Coronary artery (tissue), 2 donors: ENCODE measurements at regions not wholly inside any gene's neighbourhood (a gene's known extent, or its start where the extent isn't known, plus 50 kb on each side); places are given as distances from the start of the nearest gene placed in this dataset.

Experiments used
- DNase-seq: peaks from one replicate; pipeline ENCODE4 v3.0.0-alpha.2; 2017; ENCODE audit warnings: low spot score
- H3K27ac ChIP-seq, 2 donors: fragments of 200-600 bp; sonication (generic); one replicate each; pipeline ENCODE4 v1.5.1; 2016 to 2019
- H3K4me3 ChIP-seq: fragments of 200-600 bp; sonication (generic); 2 replicates; pipeline ENCODE4 v1.5.1; 2016; ENCODE audit warnings: mild to moderate bottlenecking, moderate library complexity
- TF ChIP-seq, protein P1 (sequence below): fragments of 200-600 bp; sonication (generic); IDR thresholded peaks from one replicate; pipeline ENCODE4 v1.5.1; 2019; ENCODE audit warnings: antibody characterized with exemption

DNA sequence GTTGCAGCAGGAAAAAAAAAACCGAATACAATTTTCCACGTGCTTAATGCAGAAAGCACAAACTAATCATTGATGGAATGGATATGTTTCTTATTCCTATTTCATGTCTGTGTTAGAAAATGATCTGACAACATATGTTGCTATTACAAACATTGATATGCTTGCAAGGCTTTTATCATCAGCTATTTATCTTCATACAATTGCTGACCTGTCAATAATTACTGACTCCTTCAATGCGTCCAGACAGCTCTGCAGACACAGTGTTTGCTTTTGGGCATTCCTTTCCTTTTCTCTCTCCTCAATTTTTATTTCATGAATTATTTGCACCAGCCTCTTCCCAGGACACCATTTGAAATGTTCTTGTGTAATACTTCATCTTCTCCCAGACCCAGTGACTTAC lies 246.2 kb downstream of the SEC23IP start:
- H3K27ac ChIP-seq, result no peak overlapping the region
- no peak overlapping the region for H3K4me3 ChIP-seq
- DNase-seq, result no peak
- TF ChIP-seq, protein P1, sequence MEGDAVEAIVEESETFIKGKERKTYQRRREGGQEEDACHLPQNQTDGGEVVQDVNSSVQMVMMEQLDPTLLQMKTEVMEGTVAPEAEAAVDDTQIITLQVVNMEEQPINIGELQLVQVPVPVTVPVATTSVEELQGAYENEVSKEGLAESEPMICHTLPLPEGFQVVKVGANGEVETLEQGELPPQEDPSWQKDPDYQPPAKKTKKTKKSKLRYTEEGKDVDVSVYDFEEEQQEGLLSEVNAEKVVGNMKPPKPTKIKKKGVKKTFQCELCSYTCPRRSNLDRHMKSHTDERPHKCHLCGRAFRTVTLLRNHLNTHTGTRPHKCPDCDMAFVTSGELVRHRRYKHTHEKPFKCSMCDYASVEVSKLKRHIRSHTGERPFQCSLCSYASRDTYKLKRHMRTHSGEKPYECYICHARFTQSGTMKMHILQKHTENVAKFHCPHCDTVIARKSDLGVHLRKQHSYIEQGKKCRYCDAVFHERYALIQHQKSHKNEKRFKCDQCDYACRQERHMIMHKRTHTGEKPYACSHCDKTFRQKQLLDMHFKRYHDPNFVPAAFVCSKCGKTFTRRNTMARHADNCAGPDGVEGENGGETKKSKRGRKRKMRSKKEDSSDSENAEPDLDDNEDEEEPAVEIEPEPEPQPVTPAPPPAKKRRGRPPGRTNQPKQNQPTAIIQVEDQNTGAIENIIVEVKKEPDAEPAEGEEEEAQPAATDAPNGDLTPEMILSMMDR, result no peak

DNA sequence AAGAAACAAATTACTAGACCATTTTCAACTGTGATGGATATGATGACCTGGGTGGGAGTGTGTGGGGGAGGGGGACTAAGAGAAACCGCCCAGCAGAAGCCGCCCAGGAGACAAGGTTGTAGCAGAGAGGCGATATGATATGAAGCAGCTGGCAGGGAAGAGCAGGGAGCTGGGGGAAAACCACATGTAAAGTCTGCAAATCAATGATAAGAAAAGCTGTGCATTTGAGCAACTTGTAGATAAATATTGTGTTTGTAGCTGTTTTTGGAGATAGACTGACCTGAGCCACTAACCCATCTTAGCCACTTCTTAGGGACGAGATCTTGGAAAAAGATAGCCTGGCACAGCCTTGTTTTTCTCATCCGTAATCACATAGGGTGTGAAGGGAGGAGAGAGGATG lies 252.6 kb downstream of the SEC23IP start:
- H3K27ac ChIP-seq, result no peak overlapping the region
- no peak for DNase-seq
- H3K4me3 ChIP-seq, result no peak overlapping the region
- TF ChIP-seq, protein P1, result no peak

DNA sequence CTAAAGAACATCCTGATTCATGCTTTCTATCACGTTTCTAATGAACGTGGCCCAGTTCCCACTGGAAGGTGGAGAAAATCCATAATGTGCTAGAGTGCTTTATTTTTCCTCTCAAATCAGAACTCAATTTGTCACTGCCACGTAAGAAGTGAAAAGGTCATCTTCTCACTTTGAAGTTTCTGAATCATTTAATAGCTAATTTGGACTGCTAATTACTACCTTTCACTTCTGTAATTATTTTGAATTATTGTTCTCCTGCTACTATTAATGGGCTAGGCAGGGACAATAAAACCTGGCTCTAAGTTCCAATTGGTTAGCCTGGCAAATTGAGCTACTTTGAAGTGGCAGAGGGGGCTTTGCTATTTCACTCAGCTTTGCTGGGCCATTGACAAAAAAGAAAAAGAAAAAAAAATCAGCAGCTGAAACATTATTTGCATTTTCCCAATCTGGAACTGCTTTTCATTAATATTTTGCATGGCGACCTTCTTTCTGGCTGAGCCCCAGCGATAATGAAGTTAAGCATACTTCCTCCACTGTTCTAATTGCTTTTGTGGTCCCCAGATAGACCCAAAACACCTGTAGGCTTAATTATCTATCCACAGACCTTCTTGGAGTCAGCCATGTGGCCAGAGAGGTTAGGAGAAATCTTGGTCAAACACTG lies 264.2 kb downstream of the SEC23IP start:
- Histone ChIP-seq H3K4me3 (no peak overlapping the region), H3K27ac (no peak overlapping the region)
- TF ChIP-seq, protein P1, result no peak
- no peak for DNase-seq

DNA sequence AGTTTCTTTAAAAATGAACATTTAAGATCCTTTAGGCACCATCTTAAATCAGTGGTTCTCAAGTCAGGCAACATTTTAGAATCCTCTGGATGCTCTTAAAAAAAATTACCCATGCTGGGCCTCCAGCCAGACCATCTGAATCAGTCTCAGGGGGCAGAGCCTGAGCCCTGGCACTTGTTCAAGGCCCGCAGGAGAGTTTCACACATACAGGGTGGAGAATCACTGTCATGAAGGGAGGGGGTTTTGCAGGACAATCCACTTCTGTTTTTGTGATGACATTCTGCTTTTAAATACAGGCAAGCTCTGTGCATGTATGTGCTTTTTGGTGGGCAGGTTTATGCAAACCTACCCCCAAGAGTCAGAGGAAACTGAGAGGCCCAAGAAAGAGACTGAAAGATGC lies 268.6 kb downstream of the SEC23IP start:
- DNase-seq, result no peak
- Histone ChIP-seq H3K4me3 (no peak overlapping the region), H3K27ac (no peak overlapping the region)
- TF ChIP-seq, protein P1, result no peak

DNA sequence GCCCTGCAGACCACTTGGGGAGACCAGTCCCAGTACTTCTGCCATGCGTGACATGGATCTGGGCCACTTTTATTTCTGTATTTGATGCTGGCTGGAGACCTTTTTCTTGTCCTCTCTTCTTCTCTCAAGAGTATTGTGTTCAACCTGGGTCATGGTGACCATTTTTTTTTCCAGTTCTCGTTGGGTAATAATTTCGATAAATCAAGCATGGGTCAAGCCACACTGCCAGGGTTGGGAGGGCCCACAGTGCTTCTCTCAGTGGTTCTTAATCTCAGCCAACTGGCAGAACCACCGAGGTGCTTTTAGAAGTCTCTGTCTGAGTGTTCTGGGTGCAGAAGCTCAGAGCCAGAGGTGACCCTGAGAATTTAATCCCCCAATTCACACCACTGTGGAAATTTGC lies 269.9 kb downstream of the SEC23IP start:
- no peak for DNase-seq
- TF ChIP-seq, protein P1, result no peak
- H3K27ac ChIP-seq, result no peak overlapping the region
- H3K4me3 ChIP-seq, result no peak overlapping the region

GRCh38 chr10:120172356-120172755 lies 279.8 kb downstream of the SEC23IP start:
- no peak overlapping the region for H3K4me3 ChIP-seq
- H3K27ac ChIP-seq, result no peak overlapping the region
- TF ChIP-seq, protein P1, result no peak
- DNase-seq, result no peak

DNA sequence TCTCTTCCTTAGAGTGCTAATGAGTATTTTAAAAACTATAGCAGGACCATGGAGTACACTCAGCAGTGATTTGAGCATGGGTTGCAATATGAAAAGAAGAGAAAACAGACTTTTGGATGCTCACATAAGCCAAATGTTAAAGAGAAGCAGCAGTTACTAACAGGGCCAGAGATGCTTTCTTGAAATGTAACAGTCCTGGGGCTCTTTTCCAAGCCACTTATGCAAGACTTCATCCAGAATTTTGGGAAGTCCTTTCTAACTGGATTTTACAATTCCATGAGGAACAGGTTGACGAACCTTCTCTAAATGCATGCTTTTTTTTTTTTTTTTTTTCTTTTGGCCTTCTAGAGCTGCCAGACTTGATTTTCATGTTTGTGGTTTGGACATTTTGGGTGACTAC lies 282.0 kb downstream of the SEC23IP start:
- H3K4me3 ChIP-seq, result no peak overlapping the region
- no peak overlapping the region for H3K27ac ChIP-seq
- DNase-seq, result no peak
- TF ChIP-seq, protein P1, result no peak
